ENCODE measurements at regions not wholly inside any gene's neighbourhood (a gene's known extent, or its start where the extent isn't known, plus 50 kb on each side); places are given as distances from the start of the nearest gene placed in this dataset.
"Not testable (repeated sequence)": the region's sequence is repeated elsewhere in the genome, so short reads cannot be mapped to it uniquely, and the experiment has no call there.

DNA sequence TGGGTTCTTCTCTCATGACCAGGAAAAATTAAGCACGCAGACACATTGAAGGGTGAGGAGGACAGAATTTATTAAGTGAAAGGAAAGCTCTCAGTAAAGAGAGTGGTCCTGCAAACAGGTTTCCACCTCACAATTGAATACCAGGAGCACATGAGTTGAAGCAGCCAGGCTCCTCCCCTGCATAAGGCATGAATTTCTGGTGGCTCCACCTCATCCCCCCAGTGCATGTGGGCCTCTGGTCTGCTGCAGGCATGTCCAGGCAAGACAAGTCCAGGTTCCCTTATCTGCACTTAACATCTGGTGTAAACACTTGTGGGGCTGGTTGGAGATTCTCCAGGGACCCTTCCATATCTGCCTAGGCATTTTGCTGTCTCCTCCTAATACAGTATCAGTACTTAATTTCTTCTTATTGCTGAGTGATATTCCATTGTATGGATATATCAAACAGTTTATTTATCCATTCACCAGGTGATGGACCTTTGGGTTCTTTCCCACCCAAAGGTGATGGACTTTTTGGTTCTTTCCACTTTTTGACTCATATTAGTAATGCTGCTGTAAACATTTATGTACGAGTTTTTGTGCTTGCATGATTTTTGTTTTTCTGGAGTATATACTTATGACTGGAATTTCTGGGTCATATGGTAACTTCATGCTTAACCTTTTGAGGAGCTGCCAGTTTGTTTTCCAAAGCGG is 104.3 kb upstream of the ZNF519 start:
- H3K27me3 Mint-ChIP-seq (ENCODE audit: insufficient read depth); H3K4me1 Mint-ChIP-seq; H3K36me3 ChIP-seq (ENCODE audit: control insufficient read depth, insufficient read depth, low read length); H3K27me3 ChIP-seq (ENCODE audit: control insufficient read depth, insufficient read depth, low read length, poor library complexity, severe bottlenecking); H3K4me3 ChIP-seq (ENCODE audit: low read length); H3K27ac Mint-ChIP-seq; DNase-seq; H3K4me1 ChIP-seq (ENCODE audit: control insufficient read depth, insufficient read depth, low read length); H3K9me3 ChIP-seq (ENCODE audit: control insufficient read depth, low read length); H3K9ac ChIP-seq (ENCODE audit: extremely low read depth, low read length, poor library complexity, severe bottlenecking); H3K27ac ChIP-seq (ENCODE audit: low read depth, low read length); H3K4me3 Mint-ChIP-seq; H3K36me3 Mint-ChIP-seq (ENCODE audit: low read depth): not testable (repeated sequence)
- WGBS, 2 experiments (ENCODE audit: insufficient coverage in 1 of 2, insufficient read length in 1 of 2): 71% methylated on average over 2 of the region's 3 CpGs; no CpG with 5 or more reads in 1 of the 2 experiments
- peaks cover 63% of the 10 kb centered on the region for H3K9me3 Mint-ChIP-seq

DNA sequence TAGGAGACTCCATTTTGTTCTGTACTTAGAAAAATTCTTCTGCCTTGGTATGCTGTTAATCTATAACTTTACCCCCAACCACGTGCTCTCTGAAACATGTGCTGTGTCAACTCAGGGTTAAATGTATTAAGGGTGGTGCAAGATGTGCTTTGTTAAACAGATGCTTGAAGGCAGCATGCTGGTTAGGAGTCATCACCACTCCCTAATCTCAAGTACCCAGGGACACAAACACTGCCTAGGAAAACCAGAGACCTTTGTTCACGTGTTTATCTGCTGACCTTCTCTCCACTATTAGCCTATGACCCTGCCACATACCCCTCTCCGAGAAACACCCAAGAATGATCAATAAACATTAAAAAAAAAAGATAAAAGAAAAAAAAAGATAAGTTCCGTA is 93.0 kb upstream of the ZNF519 start:
- not testable (repeated sequence) for H3K27ac ChIP-seq (ENCODE audit: low read depth, low read length); H3K27ac Mint-ChIP-seq; H3K36me3 ChIP-seq (ENCODE audit: control insufficient read depth, insufficient read depth, low read length); H3K4me1 ChIP-seq (ENCODE audit: control insufficient read depth, insufficient read depth, low read length); H3K9me3 ChIP-seq (ENCODE audit: control insufficient read depth, low read length); H3K4me3 Mint-ChIP-seq; H3K27me3 ChIP-seq (ENCODE audit: control insufficient read depth, insufficient read depth, low read length, poor library complexity, severe bottlenecking); H3K36me3 Mint-ChIP-seq (ENCODE audit: low read depth); H3K9ac ChIP-seq (ENCODE audit: extremely low read depth, low read length, poor library complexity, severe bottlenecking); H3K4me1 Mint-ChIP-seq; DNase-seq; H3K27me3 Mint-ChIP-seq (ENCODE audit: insufficient read depth); H3K4me3 ChIP-seq (ENCODE audit: low read length)
- 69% methylated on average over 1 of the region's 4 CpGs; no CpG with 5 or more reads in 1 of the 2 experiments for WGBS, 2 experiments (ENCODE audit: insufficient coverage in 1 of 2, insufficient read length in 1 of 2)
- H3K9me3 Mint-ChIP-seq: peaks cover 57% of the 10 kb centered on the region

GRCh38 chr18:14224551-14225285 is 92.5 kb upstream of the ZNF519 start:
- H3K4me3 Mint-ChIP-seq; H3K27ac ChIP-seq (ENCODE audit: low read depth, low read length); H3K36me3 ChIP-seq (ENCODE audit: control insufficient read depth, insufficient read depth, low read length); H3K27me3 Mint-ChIP-seq (ENCODE audit: insufficient read depth); H3K4me3 ChIP-seq (ENCODE audit: low read length); DNase-seq; H3K36me3 Mint-ChIP-seq (ENCODE audit: low read depth); H3K4me1 Mint-ChIP-seq; H3K27me3 ChIP-seq (ENCODE audit: control insufficient read depth, insufficient read depth, low read length, poor library complexity, severe bottlenecking); H3K4me1 ChIP-seq (ENCODE audit: control insufficient read depth, insufficient read depth, low read length); H3K27ac Mint-ChIP-seq; H3K9ac ChIP-seq (ENCODE audit: extremely low read depth, low read length, poor library complexity, severe bottlenecking); H3K9me3 ChIP-seq (ENCODE audit: control insufficient read depth, low read length): not testable (repeated sequence)
- 86 to 88% methylated on average over 14 to 27 of the region's 27 CpGs for WGBS, 2 experiments (ENCODE audit: insufficient coverage in 1 of 2, insufficient read length in 1 of 2)
- peaks cover 53% of the 10 kb centered on the region for H3K9me3 Mint-ChIP-seq

DNA sequence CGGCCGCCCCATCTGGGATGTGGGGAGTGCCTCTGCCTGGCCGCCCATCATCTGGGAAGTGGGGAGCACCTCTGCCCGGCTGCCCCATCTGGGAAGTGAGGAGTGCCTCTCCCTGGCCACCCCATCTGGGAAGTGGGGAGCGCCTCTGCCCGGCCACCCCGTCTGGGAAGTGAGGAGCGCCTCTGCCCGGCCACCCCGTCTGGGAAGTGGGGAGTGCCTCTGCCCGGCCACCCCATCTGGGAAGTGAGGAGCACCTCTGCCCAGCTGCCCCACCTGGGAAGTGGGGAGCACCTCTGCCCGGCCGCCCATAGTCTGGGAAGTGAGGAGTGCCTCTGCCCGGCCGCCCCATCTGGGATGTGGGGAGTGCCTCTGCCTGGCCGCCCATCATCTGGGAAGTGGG is 91.7 kb upstream of the ZNF519 start:
- H3K9me3 Mint-ChIP-seq: peaks cover 49% of the 10 kb centered on the region
- not testable (repeated sequence) for H3K9me3 ChIP-seq (ENCODE audit: control insufficient read depth, low read length); DNase-seq; H3K4me1 Mint-ChIP-seq; H3K27ac ChIP-seq (ENCODE audit: low read depth, low read length); H3K4me3 ChIP-seq (ENCODE audit: low read length); H3K4me1 ChIP-seq (ENCODE audit: control insufficient read depth, insufficient read depth, low read length); H3K9ac ChIP-seq (ENCODE audit: extremely low read depth, low read length, poor library complexity, severe bottlenecking); H3K27me3 ChIP-seq (ENCODE audit: control insufficient read depth, insufficient read depth, low read length, poor library complexity, severe bottlenecking); H3K4me3 Mint-ChIP-seq; H3K27ac Mint-ChIP-seq; H3K27me3 Mint-ChIP-seq (ENCODE audit: insufficient read depth); H3K36me3 Mint-ChIP-seq (ENCODE audit: low read depth); H3K36me3 ChIP-seq (ENCODE audit: control insufficient read depth, insufficient read depth, low read length)
- WGBS, 2 experiments (ENCODE audit: insufficient coverage in 1 of 2, insufficient read length in 1 of 2): 91 to 94% methylated on average over 3 to 11 of the region's 16 CpGs

GRCh38 chr18:14223231-14223822 is 91.1 kb upstream of the ZNF519 start:
- not testable (repeated sequence) for H3K36me3 Mint-ChIP-seq (ENCODE audit: low read depth); H3K27ac ChIP-seq (ENCODE audit: low read depth, low read length); H3K27ac Mint-ChIP-seq; H3K9me3 ChIP-seq (ENCODE audit: control insufficient read depth, low read length); H3K27me3 Mint-ChIP-seq (ENCODE audit: insufficient read depth); H3K4me3 Mint-ChIP-seq; H3K36me3 ChIP-seq (ENCODE audit: control insufficient read depth, insufficient read depth, low read length); DNase-seq; H3K9ac ChIP-seq (ENCODE audit: extremely low read depth, low read length, poor library complexity, severe bottlenecking); H3K4me1 Mint-ChIP-seq; H3K4me1 ChIP-seq (ENCODE audit: control insufficient read depth, insufficient read depth, low read length); H3K4me3 ChIP-seq (ENCODE audit: low read length); H3K27me3 ChIP-seq (ENCODE audit: control insufficient read depth, insufficient read depth, low read length, poor library complexity, severe bottlenecking)
- 92 to 93% methylated on average over 15 to 31 of the region's 31 CpGs for WGBS, 2 experiments (ENCODE audit: insufficient coverage in 1 of 2, insufficient read length in 1 of 2)
- H3K9me3 Mint-ChIP-seq: peaks cover 50% of the 10 kb centered on the region

GRCh38 chr18:14222354-14223221 is 90.4 kb upstream of the ZNF519 start:
- not testable (repeated sequence) for H3K27ac Mint-ChIP-seq; DNase-seq; H3K4me1 Mint-ChIP-seq; H3K9me3 ChIP-seq (ENCODE audit: control insufficient read depth, low read length); H3K36me3 Mint-ChIP-seq (ENCODE audit: low read depth); H3K27me3 Mint-ChIP-seq (ENCODE audit: insufficient read depth); H3K27ac ChIP-seq (ENCODE audit: low read depth, low read length); H3K36me3 ChIP-seq (ENCODE audit: control insufficient read depth, insufficient read depth, low read length); H3K4me3 ChIP-seq (ENCODE audit: low read length); H3K4me3 Mint-ChIP-seq; H3K27me3 ChIP-seq (ENCODE audit: control insufficient read depth, insufficient read depth, low read length, poor library complexity, severe bottlenecking); H3K9ac ChIP-seq (ENCODE audit: extremely low read depth, low read length, poor library complexity, severe bottlenecking); H3K4me1 ChIP-seq (ENCODE audit: control insufficient read depth, insufficient read depth, low read length)
- 87 to 90% methylated on average over 15 to 31 of the region's 31 CpGs for WGBS, 2 experiments (ENCODE audit: insufficient coverage in 1 of 2, insufficient read length in 1 of 2)
- H3K9me3 Mint-ChIP-seq: peaks cover 50% of the 10 kb centered on the region
